ENCODE measurements at regions not wholly inside any gene's neighbourhood (a gene's known extent, or its start where the extent isn't known, plus 50 kb on each side); places are given as distances from the start of the nearest gene placed in this dataset.

GRCh38 chr6:99814230-99814928 lies 179.6 kb downstream of the MCHR2 start:
- no peak for TF ChIP-seq CTCF (IDR thresholded peaks at IDR 0.05; ENCODE audit: borderline replicate concordance, extremely low read depth, insufficient read depth)
- no peak for FAIRE-seq
- H3K36me3 ChIP-seq (ENCODE audit: control insufficient read depth in 2 of 3, insufficient read depth in 3 of 3, low read length in 3 of 3) = no peaks in the 10 kb centered on the region
- no peaks in the 10 kb centered on the region for H3K9me3 ChIP-seq (ENCODE audit: control insufficient read depth in 2 of 3, insufficient read depth in 1 of 3, low read length in 3 of 3)
- no peak overlapping the region for H3K4me3 ChIP-seq (ENCODE audit: low read length in 3 of 3)
- no peak overlapping the region for H3K27ac ChIP-seq (ENCODE audit: low read depth in 2 of 2, low read length in 2 of 2)
- intact Hi-C loops (cut with DNase I) = no loop called here
- no peak for DNase-seq
- H3K27me3 ChIP-seq (ENCODE audit: control insufficient read depth, insufficient read depth, low read length) = no peaks in the 10 kb centered on the region
- no peaks in the 10 kb centered on the region for H3K4me1 ChIP-seq (ENCODE audit: control insufficient read depth in 2 of 3, insufficient read depth in 2 of 3, low read depth in 1 of 3, low read length in 3 of 3)
- no peak overlapping the region for H3K9ac ChIP-seq (ENCODE audit: low read length in 3 of 3)

GRCh38 chr6:99816795-99817194 lies 177.2 kb downstream of the MCHR2 start:
- Histone ChIP-seq H3K9me3 (ENCODE audit: control insufficient read depth in 2 of 3, insufficient read depth in 1 of 3, low read length in 3 of 3) (no peaks in the 10 kb centered on the region), H3K27me3 (ENCODE audit: control insufficient read depth, insufficient read depth, low read length) (no peaks in the 10 kb centered on the region), H3K27ac (ENCODE audit: low read depth in 2 of 2, low read length in 2 of 2) (no peak overlapping the region), H3K9ac (ENCODE audit: low read length in 3 of 3) (no peak overlapping the region), H3K4me1 (ENCODE audit: control insufficient read depth in 2 of 3, insufficient read depth in 2 of 3, low read depth in 1 of 3, low read length in 3 of 3) (no peaks in the 10 kb centered on the region), H3K36me3 (ENCODE audit: control insufficient read depth in 2 of 3, insufficient read depth in 3 of 3, low read length in 3 of 3) (no peaks in the 10 kb centered on the region), H3K4me3 (ENCODE audit: low read length in 3 of 3) (no peak overlapping the region)
- intact Hi-C loops (cut with DNase I) = no loop called here
- DNase-seq (no peak), FAIRE-seq (no peak)
- no peak for TF ChIP-seq CTCF (IDR thresholded peaks at IDR 0.05; ENCODE audit: borderline replicate concordance, extremely low read depth, insufficient read depth)

GRCh38 chr6:99818161-99818560 lies 175.9 kb downstream of the MCHR2 start:
- intact Hi-C loops (cut with DNase I) = no loop called here
- no peak overlapping the region for H3K4me3 ChIP-seq (ENCODE audit: low read length in 3 of 3)

More at GRCh38 chr6:99818161-99818560, 175.9 kb downstream of the MCHR2 start:
- no peak for TF ChIP-seq CTCF (IDR thresholded peaks at IDR 0.05; ENCODE audit: borderline replicate concordance, extremely low read depth, insufficient read depth)
- Histone ChIP-seq H3K36me3 (ENCODE audit: control insufficient read depth in 2 of 3, insufficient read depth in 3 of 3, low read length in 3 of 3) (no peaks in the 10 kb centered on the region), H3K9ac (ENCODE audit: low read length in 3 of 3) (no peak overlapping the region), H3K27me3 (ENCODE audit: control insufficient read depth, insufficient read depth, low read length) (no peaks in the 10 kb centered on the region), H3K9me3 (ENCODE audit: control insufficient read depth in 2 of 3, insufficient read depth in 1 of 3, low read length in 3 of 3) (no peaks in the 10 kb centered on the region), H3K4me1 (ENCODE audit: control insufficient read depth in 2 of 3, insufficient read depth in 2 of 3, low read depth in 1 of 3, low read length in 3 of 3) (no peaks in the 10 kb centered on the region), H3K27ac (ENCODE audit: low read depth in 2 of 2, low read length in 2 of 2) (no peak overlapping the region)
- no peak for DNase-seq
- FAIRE-seq = no peak

All from kidney (tissue), 13 donors.